Spleen (tissue), 11 donors: ENCODE measurements at regions not wholly inside any gene's neighbourhood (a gene's known extent, or its start where the extent isn't known, plus 50 kb on each side); places are given as distances from the start of the nearest gene placed in this dataset.

Experiments
- DNase-seq: peaks from one replicate; pipeline ENCODE4 v3.0.0-alpha.2; 2020
- H3K27ac ChIP-seq, 8 donors: fragments of 200-600 bp; sonication (generic) in 7 of 8; 1 replicate in 4 of 8; 2 replicates in 4 of 8; pipeline versions ENCODE4 v1.5.0 to v1.8.0; 2016 to 2021; ENCODE audit warnings: inconsistent platforms in 4 of 8, mild to moderate bottlenecking in 4 of 8, moderate library complexity in 1 of 8
- H3K27me3 ChIP-seq, 7 donors: fragments of 200-600 bp; sonication (generic) in 6 of 7; replicated peaks in 1 of 7; 1 replicate in 4 of 7; 2 replicates in 3 of 7; pipeline versions ENCODE4 v1.5.0 to v1.8.0; 2016 to 2021; ENCODE audit warnings: inconsistent platforms in 3 of 7, mild to moderate bottlenecking in 1 of 7
- H3K36me3 ChIP-seq, 6 donors: fragments of 200-600 bp; sonication (generic) in 5 of 6; 1 replicate in 4 of 6; 2 replicates in 2 of 6; pipeline versions ENCODE4 v1.5.0 to v1.8.0; 2016 to 2021; ENCODE audit warnings: inconsistent platforms in 2 of 6
- H3K4me1 ChIP-seq, 6 donors: fragments of 200-600 bp; sonication (generic) in 5 of 6; 1 replicate in 3 of 6; 2 replicates in 3 of 6; pipeline versions ENCODE4 v1.5.0 to v1.8.0; 2016 to 2021; ENCODE audit warnings: inconsistent platforms in 3 of 6
- H3K4me3 ChIP-seq, 8 donors: fragments of 200-600 bp; sonication (generic) in 7 of 8; 1 replicate in 4 of 8; 2 replicates in 4 of 8; pipeline versions ENCODE4 v1.5.0 to v1.8.0; 2016 to 2021; ENCODE audit warnings: inconsistent platforms in 4 of 8, mild to moderate bottlenecking in 4 of 8, moderate library complexity in 2 of 8
- H3K9me3 ChIP-seq, 8 donors: fragments of 200-600 bp; sonication (generic) in 7 of 8; 1 replicate in 4 of 8; 2 replicates in 4 of 8; pipeline versions ENCODE4 v1.5.0 to v1.8.0; 2016 to 2021; ENCODE audit warnings: inconsistent platforms in 4 of 8
- CTCF ChIP-seq, 11 experiments: fragments of 200-600 bp in 7 of 11; fragments of 450-650 bp in 4 of 11; sonication (generic) in 4 of 11; IDR thresholded peaks in 8 of 11; conservative IDR thresholded peaks in 3 of 11; 1 replicate in 7 of 11; 2 replicates in 4 of 11; pipeline versions ENCODE4 v1.4.0 to v1.8.0; 2016 to 2021; ENCODE audit warnings: antibody characterized with exemption in 11 of 11, inconsistent platforms in 4 of 11, mild to moderate bottlenecking in 1 of 11
- POLR2A ChIP-seq, 3 donors: fragments of 450-650 bp; IDR thresholded peaks; one replicate each; pipeline ENCODE4 v1.5.1; 2017; ENCODE audit warnings: antibody characterized with exemption in 3 of 3, mild to moderate bottlenecking in 1 of 3
- POLR2AphosphoS5 ChIP-seq, 3 donors: sonication (generic); formaldehyde crosslinking; IDR thresholded peaks; one replicate each; pipeline ENCODE4 v1.5.1; 2017; ENCODE audit warnings: antibody characterized with exemption in 3 of 3
- WGBS, 5 donors: extraction: QIAGEN DNeasy Blood & Tissue Kit in 3 of 5; methylation state at CpG; one replicate each; pipeline versions ENCODE4 v1.1.5 to v1.1.7; 2013 to 2018; 5-methylcytosine and 5-hydroxymethylcytosine counted together
- intact Hi-C: fragments of 100-400 bp; cut with DNase I; formaldehyde crosslinking; loops from one replicate; pipeline ENCODE4 v1.15.0; 2023; ENCODE audit warnings: low total_unique reads
- donor health status: healthy with polysubstance abuse.
- donor health status: DM: no; HTN: no; CAD: no; lungs with moderate emphysema.
- donor health status: DM: no; HTN: no; CAD: no.
- donor health status: Bipolar disorder and iron deficiency.
- donor health status: healthy.
- donor health status: DM: no; HTN: no; CAD: no.
- donor health status: DM: yes; HTN: yes; CAD: no.

DNA sequence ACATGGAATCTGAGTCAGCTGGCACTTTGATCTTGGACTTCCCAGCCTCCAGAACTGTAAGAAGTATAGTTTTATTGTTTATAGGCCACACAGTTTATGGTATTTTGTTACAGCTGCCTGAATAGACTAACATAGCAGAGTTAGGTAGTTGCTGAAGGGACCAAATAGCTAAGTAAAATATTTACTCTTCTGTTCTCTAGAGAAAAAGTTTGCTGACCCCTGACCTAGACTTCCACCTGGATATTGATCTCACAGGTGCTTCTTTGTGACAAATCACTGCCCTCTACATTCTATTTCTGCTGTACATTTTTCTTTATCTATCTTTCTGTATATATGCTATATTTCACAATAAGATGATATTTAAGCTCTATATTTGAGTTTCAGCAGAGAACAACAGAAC is 212.5 kb downstream of the CSNK2A3 start:
- Histone ChIP-seq H3K9me3 (no peaks in the 10 kb centered on the region), H3K27ac (no peak overlapping the region), H3K4me3 (no peak overlapping the region), H3K4me1 (no peaks in the 10 kb centered on the region), H3K27me3 (no peaks in the 10 kb centered on the region), H3K36me3 (no peaks in the 10 kb centered on the region)
- DNase-seq = no peak
- TF ChIP-seq CTCF (IDR thresholded peaks at IDR 0.05 in 8 of 11, conservative IDR thresholded peaks at IDR 0.05 in 3 of 11) (no peak), POLR2A (IDR thresholded peaks at IDR 0.05) (no peak), POLR2AphosphoS5 (IDR thresholded peaks at IDR 0.05) (no peak)
- intact Hi-C loops = no loop called here

- Histone ChIP-seq H3K4me1 (no peaks in the 10 kb centered on the region), H3K36me3 (no peaks in the 10 kb centered on the region), H3K9me3 (no peaks in the 10 kb centered on the region), H3K27me3 (no peaks in the 10 kb centered on the region), H3K27ac (no peak overlapping the region), H3K4me3 (no peak overlapping the region)
- intact Hi-C loops = no loop called here
- WGBS, 5 donors = 18 to 60% (median 41%) methylated on average over 1 of the region's 1 CpG
- DNase-seq = no peak
- TF ChIP-seq POLR2AphosphoS5 (IDR thresholded peaks at IDR 0.05) (no peak), POLR2A (IDR thresholded peaks at IDR 0.05) (no peak), CTCF (IDR thresholded peaks at IDR 0.05 in 8 of 11, conservative IDR thresholded peaks at IDR 0.05 in 3 of 11) (no peak)
Measured at GRCh38 chr11:11137339-11137738, 215.7 kb downstream of the CSNK2A3 start.

DNA sequence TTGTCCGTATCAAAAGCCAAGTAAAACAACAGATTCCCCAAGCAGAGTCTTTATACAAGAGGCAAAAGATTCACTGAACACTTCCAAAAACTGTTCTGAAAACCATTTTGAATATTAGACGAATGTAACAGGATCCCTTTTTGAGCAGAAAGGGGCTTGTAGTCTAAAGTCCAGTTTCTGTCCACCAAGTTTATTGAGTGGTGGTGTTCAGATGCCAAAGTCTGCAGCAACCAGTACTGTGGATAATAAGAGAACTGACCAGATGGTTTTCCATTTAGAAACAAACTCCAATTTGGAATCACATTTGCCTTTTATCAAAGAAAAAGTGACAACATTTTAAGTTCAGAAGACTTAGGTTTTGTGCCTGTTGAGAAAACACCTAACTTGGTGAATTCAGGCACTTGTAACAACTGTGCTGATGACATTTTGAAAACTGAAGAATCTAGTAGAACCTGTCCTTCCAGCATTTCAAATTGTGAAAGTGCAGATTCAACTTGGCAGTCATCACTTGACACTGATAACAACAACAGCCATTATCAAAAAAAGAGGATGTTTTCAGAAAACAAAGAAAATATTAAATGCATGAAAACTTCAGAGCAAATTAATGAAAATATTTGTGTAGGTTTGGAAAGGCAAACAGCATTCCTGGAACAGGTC is 217.1 kb downstream of the CSNK2A3 start:
- no peak for DNase-seq
- no peaks in the 10 kb centered on the region for H3K4me1 ChIP-seq
- TF ChIP-seq POLR2A (IDR thresholded peaks at IDR 0.05) (no peak), POLR2AphosphoS5 (IDR thresholded peaks at IDR 0.05) (no peak)
- no peak overlapping the region for H3K27ac ChIP-seq
- no peaks in the 10 kb centered on the region for H3K36me3 ChIP-seq
- no peak overlapping the region for H3K4me3 ChIP-seq
- intact Hi-C loops = no loop called here
- 70 to 98% (median 91%) methylated on average over 2 of the region's 2 CpGs for whole genome bisulfite sequencing, 5 donors
- H3K9me3 ChIP-seq = no peaks in the 10 kb centered on the region
- peaks cover 0 to 10% (median 0%) of the 10 kb centered on the region in 7 donors for H3K27me3 ChIP-seq

DNA sequence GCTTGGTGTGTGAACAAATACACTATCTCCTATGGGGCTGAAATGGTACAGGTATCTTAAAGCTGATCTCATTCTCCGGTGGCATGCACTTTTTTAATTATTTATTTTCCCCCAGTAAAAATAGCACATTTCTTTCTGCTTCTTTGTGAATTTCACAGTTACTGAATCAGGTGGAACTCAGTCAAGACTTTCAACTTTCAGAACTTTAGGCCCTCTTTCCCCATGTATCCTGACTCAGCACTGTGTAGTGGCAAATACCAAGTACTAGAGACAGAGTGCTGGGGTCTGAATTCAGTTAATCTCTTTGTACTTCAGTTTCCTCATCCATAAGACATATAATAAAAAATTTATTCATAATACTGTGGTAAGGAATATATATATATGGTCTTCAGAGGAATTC is 223.9 kb downstream of the CSNK2A3 start:
- Histone ChIP-seq H3K4me3 (no peak overlapping the region), H3K27ac (no peak overlapping the region), H3K27me3 (peaks cover 0 to 21% (median 0%) of the 10 kb centered on the region in 7 donors), H3K4me1 (no peaks in the 10 kb centered on the region), H3K9me3 (no peaks in the 10 kb centered on the region), H3K36me3 (no peaks in the 10 kb centered on the region)
- TF ChIP-seq POLR2AphosphoS5 (IDR thresholded peaks at IDR 0.05) (no peak), CTCF (IDR thresholded peaks at IDR 0.05 in 8 of 11, conservative IDR thresholded peaks at IDR 0.05 in 3 of 11) (no peak), POLR2A (IDR thresholded peaks at IDR 0.05) (no peak)
- intact Hi-C loops = no loop called here
- WGBS, 5 donors = 84 to 97% (median 93%) methylated on average over 1 of the region's 1 CpG
- no peak for DNase-seq

DNA sequence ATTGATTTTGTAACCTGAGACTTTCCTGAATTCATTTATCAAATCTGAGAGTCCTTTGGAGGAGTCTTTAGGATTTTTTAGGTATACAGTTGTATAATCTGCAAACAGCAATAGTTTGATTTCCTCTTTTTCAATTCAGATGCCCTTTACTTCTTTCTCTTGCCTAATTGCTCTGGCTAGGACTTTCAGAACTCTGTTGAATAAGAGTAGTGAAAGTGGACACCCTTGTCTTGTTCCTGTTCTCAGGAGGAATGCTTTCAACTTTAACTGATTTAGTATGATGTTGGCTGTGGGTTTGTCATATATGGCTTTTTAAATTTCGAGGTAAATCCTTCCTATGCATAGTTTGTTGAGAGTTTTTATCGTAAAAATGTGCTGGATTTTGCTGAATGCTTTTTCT is 227.4 kb downstream of the CSNK2A3 start:
- intact Hi-C loops = no loop called here
- peaks cover 0 to 17% (median 0%) of the 10 kb centered on the region in 7 donors for H3K27me3 ChIP-seq
- no peak for DNase-seq
- no peaks in the 10 kb centered on the region for H3K36me3 ChIP-seq
- H3K4me3 ChIP-seq = no peak overlapping the region
- no peak overlapping the region for H3K27ac ChIP-seq
- 73 to 85% (median 79%) methylated on average over 2 of the region's 2 CpGs for WGBS, 5 donors
- TF ChIP-seq CTCF (IDR thresholded peaks at IDR 0.05 in 8 of 11, conservative IDR thresholded peaks at IDR 0.05 in 3 of 11) (no peak), POLR2AphosphoS5 (IDR thresholded peaks at IDR 0.05) (no peak), POLR2A (IDR thresholded peaks at IDR 0.05) (no peak)
- H3K4me1 ChIP-seq = no peaks in the 10 kb centered on the region
- H3K9me3 ChIP-seq = no peaks in the 10 kb centered on the region
